Rectal smooth muscle tissue (tissue), 1 donor: ENCODE measurements at regions not wholly inside any gene's neighbourhood (a gene's known extent, or its start where the extent isn't known, plus 50 kb on each side); places are given as distances from the start of the nearest gene placed in this dataset.

Source experiments
- H3K27ac ChIP-seq: one replicate; pipeline ENCODE4 v1.7.0; 2013; ENCODE audit warnings: low read depth, low read length, inconsistent platforms
- H3K27me3 ChIP-seq: one replicate; pipeline ENCODE4 v1.7.0; 2013; ENCODE audit warnings: low read length; ENCODE audit not compliant: control insufficient read depth, insufficient read depth
- H3K36me3 ChIP-seq: one replicate; pipeline ENCODE4 v1.7.0; 2013; ENCODE audit warnings: low read length; ENCODE audit not compliant: control insufficient read depth, insufficient read depth
- H3K4me1 ChIP-seq: one replicate; pipeline ENCODE4 v1.7.0; 2013; ENCODE audit warnings: low read length; ENCODE audit not compliant: control insufficient read depth, insufficient read depth
- H3K4me3 ChIP-seq: one replicate; pipeline ENCODE4 v1.7.0; 2013; ENCODE audit warnings: low read length
- H3K9ac ChIP-seq: one replicate; pipeline ENCODE4 v1.7.0; 2013; ENCODE audit warnings: low read length

DNA sequence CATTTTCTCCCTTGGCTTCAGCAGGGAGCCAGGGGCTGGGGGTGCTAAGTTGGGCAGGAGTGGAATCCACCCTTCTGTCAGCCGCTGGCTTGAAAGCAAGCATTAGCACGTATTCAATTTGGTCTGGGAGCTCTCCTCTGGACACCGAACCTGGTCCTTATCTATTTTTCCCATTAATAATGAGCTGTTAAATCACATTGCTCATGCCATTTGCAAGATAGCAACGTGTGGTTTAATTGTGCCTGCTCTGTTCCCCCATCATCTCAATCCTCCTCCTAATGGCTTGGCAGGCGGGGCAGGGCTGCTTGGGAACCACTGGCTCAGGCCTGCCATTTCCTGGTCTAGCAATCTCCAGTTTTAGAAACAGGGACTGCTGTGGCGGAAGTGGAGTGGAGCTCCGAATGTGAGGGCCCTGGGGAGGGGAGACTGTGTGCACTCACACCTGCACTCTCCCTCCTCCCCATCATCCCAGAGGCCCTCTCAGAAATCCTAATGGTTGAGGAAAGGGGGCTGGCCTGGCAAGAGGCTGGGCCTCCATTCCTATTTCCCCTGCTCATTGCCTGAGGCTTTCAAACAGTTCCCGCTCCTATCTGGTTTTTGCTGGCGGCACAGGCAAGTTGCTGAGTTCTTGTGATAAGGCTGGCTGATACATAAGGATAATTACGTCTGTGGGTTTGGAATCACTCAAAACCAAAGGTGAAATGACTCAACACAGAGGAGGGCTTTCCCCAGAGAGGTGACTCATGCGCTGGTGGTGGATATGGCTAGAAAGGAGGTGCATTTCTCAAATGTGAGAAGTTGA lies 201.2 kb upstream of the E2F8 start:
- Histone ChIP-seq H3K27ac (no peak overlapping the region), H3K36me3 (no peaks in the 10 kb centered on the region), H3K27me3 (no peaks in the 10 kb centered on the region), H3K9ac (no peak overlapping the region), H3K4me3 (no peak overlapping the region), H3K4me1 (no peaks in the 10 kb centered on the region)

DNA sequence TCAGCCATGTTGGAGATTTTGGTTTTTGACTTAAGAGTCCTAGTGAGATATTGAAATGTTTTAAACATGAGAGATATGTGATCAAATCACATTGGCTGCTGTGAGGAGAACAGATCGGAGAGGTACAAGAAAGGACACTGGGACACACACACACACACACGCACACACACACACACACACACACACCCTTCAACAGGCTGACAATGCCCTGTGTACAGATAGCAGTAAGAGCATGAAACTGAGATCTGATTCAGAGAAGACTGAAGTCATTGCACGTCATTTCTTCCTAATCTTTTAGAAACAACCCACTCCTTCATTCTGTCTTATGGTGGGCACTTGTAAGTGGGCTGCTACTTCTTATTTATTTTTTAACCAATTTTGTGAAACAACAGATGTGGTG lies 200.5 kb upstream of the E2F8 start:
- no peaks in the 10 kb centered on the region for H3K4me1 ChIP-seq
- H3K36me3 ChIP-seq, result no peaks in the 10 kb centered on the region
- no peak overlapping the region for H3K9ac ChIP-seq
- H3K27ac ChIP-seq, result no peak overlapping the region
- H3K27me3 ChIP-seq, result no peaks in the 10 kb centered on the region
- H3K4me3 ChIP-seq, result no peak overlapping the region

DNA sequence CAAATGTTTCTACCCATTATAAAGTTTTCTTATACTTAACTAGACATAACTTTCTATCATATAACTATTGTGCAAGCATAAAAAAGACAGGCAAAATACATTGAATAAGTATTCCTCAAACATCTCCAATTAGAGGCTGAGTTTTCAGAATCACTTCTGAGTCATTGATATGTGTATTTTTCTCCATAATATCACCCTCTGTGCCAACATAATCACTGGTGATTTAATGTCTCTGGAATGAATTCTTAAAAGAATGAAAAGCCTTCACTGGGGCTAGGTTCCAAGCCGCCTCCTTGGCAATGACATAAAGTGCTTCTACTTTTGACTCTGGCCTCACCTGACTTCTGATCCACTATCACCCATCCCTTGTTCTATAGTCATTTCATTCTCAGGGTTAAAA lies 197.0 kb upstream of the E2F8 start:
- Histone ChIP-seq H3K4me3 (no peak overlapping the region), H3K27ac (no peak overlapping the region), H3K4me1 (no peaks in the 10 kb centered on the region), H3K36me3 (no peaks in the 10 kb centered on the region), H3K9ac (no peak overlapping the region), H3K27me3 (no peaks in the 10 kb centered on the region)

DNA sequence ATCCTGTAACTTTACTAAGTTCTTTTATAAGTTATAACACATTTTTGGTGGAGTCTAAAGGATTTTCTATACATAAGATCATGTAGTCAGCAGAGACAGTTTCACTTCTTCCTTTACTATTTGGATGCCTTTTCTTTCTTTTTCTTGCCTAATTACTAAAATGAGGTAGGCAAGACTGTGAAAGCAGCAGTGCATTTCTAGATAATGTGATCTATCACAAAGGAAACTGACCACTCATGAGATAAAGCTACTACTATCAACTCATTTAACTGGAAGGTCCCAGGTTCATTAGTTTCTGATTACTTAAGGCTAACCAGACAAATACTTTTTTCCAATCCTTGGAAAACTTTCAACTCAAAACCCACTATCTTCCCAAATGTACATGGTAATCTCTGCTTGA lies 196.2 kb upstream of the E2F8 start:
- H3K9ac ChIP-seq, result no peak overlapping the region
- H3K27ac ChIP-seq, result no peak overlapping the region
- no peaks in the 10 kb centered on the region for H3K4me1 ChIP-seq
- no peak overlapping the region for H3K4me3 ChIP-seq
- no peaks in the 10 kb centered on the region for H3K27me3 ChIP-seq
- H3K36me3 ChIP-seq, result no peaks in the 10 kb centered on the region

DNA sequence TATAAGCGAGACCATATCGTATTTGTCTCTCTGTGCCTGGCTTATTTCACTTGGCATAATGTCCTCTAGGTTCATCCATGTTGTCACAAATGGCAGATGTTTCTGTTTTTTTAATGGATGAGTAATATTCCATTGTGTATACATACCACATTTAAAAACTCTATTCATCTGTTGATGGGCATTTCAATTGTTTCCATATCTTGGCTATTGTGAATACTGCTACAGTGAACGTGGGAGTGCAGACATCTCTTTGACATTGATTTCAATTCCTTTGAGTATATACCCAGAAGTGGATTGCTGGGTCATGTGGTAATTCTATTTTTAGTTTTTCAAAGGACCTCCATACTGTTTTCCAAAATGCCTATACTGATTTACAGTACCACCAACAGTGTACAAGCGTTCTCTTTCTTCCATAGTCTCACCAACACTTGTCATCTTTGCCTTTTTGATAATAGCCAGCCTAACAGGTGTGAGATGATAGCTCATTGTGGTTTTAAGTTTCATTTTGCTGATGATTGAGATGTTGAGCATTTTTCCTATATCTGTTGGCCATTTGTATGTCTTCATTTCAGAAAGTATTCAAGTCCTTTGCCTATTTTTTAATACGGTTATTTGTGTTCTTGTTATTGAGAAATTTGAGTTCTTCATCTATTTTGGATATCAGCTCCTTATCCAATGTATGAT lies 194.7 kb upstream of the E2F8 start:
- Histone ChIP-seq H3K36me3 (no peaks in the 10 kb centered on the region), H3K4me1 (no peaks in the 10 kb centered on the region), H3K9ac (no peak overlapping the region), H3K27ac (no peak overlapping the region), H3K4me3 (no peak overlapping the region), H3K27me3 (no peaks in the 10 kb centered on the region)

DNA sequence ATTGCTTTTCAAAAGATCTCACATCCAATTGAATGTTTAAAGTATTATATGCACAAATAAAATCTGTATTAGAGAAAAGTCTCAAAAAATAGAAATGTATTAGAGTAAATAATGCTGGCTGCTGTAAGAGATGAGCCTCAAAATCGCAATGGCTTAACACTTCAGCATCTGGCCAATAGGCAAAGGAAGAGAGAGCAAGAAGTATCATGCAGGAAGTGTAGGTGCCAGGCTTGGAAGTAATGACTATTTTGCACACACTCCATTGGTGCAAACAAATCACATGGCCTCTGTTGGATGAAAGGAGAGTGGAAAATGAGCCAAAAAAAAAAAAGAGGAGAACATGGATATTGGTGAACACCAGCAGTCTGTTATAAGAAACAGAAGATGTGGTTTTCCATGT lies 193.0 kb upstream of the E2F8 start:
- no peaks in the 10 kb centered on the region for H3K4me1 ChIP-seq
- H3K27ac ChIP-seq, result no peak overlapping the region
- H3K4me3 ChIP-seq, result no peak overlapping the region
- no peaks in the 10 kb centered on the region for H3K27me3 ChIP-seq
- H3K36me3 ChIP-seq, result no peaks in the 10 kb centered on the region
- H3K9ac ChIP-seq, result no peak overlapping the region

DNA sequence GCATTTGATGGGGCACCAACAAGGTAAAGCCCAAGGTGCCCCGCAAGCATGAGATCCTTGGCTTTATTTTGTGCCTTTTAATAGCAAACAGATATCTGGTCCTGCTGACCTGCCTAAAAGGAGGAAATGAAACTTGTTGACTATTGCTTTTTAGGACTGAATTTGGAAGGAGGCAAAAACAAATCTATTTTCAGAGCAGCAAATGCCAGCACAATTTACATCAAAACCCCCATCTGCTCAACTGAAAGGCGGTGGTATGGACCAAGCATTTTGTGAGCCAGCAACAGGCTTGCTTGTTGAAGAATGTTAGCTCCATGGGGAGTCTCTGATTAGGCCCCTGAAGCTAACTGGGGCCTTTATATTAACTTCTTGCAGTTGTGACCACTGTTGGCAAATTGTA lies 192.6 kb upstream of the E2F8 start:
- Histone ChIP-seq H3K9ac (no peak overlapping the region), H3K4me3 (no peak overlapping the region), H3K27ac (no peak overlapping the region), H3K4me1 (no peaks in the 10 kb centered on the region), H3K36me3 (no peaks in the 10 kb centered on the region), H3K27me3 (no peaks in the 10 kb centered on the region)

DNA sequence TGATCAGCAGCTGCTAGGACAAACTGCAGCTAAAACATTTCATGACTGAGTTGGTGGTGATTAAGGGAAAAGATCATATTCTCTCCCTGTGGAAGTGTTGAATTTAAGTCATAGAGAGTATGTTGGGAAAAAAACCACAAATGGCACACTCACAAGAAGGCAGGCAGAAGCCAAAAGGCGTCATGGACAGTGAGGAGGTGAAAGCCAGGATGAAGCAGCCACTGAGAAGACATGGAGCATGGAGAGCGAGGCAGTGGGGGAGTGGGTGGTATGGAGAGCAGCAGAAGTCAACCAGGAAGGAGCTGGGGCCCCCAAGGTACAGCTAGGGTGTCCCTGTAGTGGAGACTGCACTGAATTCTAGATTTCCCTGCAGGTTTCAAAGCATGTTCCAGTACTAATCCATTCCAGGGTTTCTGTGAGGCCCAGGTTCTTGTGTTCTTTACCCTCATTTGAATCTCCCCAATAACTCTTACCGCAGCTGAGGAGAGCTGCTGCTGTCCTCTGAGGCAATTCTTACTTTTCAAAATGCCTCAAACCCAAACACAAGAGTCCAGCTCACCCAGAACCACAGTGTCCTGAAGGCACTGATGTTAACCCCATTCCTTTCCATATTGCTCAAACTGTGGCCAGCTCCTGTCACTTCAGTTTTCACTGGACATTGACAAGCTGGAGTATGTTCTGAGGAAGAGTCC lies 191.8 kb upstream of the E2F8 start:
- H3K4me3 ChIP-seq, result no peak overlapping the region
- H3K36me3 ChIP-seq, result no peaks in the 10 kb centered on the region
- no peak overlapping the region for H3K27ac ChIP-seq
- H3K9ac ChIP-seq, result no peak overlapping the region
- H3K4me1 ChIP-seq, result no peaks in the 10 kb centered on the region
- no peaks in the 10 kb centered on the region for H3K27me3 ChIP-seq

DNA sequence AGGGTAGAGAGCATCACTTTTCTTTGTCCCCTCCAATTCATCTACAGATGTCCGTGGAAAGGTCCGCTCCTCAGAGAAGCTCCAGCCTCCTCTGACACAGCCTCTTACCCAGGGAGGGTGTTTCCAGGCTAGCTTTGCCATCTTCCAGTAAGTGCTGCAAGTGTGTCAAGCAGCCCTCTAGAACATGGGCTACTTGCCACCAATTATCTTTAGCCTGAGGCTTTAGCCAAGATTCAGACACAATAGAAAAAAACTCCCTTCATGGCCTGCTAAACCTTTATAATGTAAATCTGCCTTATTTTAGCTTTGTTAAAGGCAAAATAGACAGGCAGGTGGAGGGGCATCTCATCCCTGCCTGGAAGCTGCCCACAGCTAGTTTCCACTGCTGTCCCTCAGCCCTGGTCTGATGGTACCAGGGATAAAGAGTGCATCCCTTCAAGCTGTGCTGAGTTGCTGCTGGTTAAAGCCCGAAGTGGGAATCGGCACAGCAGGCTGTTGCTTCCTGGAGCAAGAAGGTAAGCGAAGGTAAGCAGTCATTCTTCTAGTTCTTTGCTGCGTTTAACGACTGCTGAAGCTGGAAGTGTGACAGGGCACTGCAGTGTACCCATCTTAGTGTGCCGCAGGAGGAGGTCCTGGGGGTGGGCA lies 190.1 kb upstream of the E2F8 start:
- Histone ChIP-seq H3K9ac (no peak overlapping the region), H3K27ac (no peak overlapping the region), H3K4me3 (no peak overlapping the region), H3K4me1 (no peaks in the 10 kb centered on the region), H3K27me3 (no peaks in the 10 kb centered on the region), H3K36me3 (no peaks in the 10 kb centered on the region)

DNA sequence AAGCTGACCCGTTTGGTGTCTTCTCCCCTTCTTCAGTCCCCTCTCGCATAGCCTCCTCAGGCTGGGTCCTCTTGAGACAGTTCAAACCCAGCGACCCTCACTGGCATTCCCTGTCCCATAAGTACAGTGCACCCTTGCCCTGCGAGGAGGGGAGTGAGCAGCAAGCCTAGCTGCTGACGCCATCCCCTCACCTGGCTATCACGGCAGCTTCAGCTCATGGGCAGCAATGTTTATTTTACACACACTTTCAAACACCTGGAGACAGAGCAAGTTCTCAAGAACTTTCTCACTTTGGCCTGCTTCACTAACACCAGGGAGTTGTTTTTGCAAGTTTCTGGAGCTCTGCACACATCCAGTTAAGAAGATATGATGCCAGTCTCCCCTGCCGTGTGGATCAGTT lies 189.6 kb upstream of the E2F8 start:
- H3K27me3 ChIP-seq, result no peaks in the 10 kb centered on the region
- no peak overlapping the region for H3K9ac ChIP-seq
- no peak overlapping the region for H3K27ac ChIP-seq
- no peaks in the 10 kb centered on the region for H3K36me3 ChIP-seq
- no peaks in the 10 kb centered on the region for H3K4me1 ChIP-seq
- no peak overlapping the region for H3K4me3 ChIP-seq

DNA sequence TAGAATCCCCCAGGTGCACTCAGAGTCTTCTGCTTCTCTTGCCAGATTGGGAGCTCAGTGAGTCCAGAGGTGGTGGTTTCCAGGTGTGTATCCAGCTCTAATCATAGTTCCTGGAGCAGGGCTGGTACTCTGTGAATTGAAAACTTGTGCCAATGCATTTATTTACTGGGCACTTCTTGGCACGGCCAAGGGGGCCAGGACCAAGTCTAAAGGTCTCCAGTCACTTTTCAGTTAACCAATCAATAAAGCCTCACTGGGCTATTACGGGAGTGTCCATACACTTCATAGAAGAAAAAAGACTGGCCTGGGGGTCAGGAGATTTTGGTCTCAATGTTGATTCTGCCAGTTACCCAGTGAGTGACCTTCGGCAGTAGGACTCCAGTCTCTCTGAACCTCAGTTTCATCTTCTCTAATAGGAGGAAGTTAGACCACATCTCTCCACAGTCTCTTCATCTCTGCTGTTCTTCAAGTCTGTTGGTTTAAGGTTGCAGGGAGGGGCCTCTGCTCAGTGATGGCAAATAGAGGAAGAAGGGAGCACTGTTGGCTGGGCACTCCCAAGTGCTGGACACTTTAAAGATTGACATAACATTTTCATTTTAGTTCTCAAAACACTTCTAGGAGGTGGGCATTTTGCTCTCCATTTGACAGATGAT lies 188.5 kb upstream of the E2F8 start:
- H3K4me3 ChIP-seq, result no peak overlapping the region
- H3K27me3 ChIP-seq, result no peaks in the 10 kb centered on the region
- H3K36me3 ChIP-seq, result no peaks in the 10 kb centered on the region
- no peak overlapping the region for H3K27ac ChIP-seq
- H3K4me1 ChIP-seq, result no peaks in the 10 kb centered on the region
- no peak overlapping the region for H3K9ac ChIP-seq
